PC-9 (cell line): ENCODE measurements at regions not wholly inside any gene's neighbourhood (a gene's known extent, or its start where the extent isn't known, plus 50 kb on each side); places are given as distances from the start of the nearest gene placed in this dataset.

Experiments
- BruUV-seq: library from RNA; stranded (reverse); fragments of 400-500 nt; replicated peaks from 2 replicates; lab custom pipeline; 2021; lab: Mats Ljungman, UMichigan
- CTCF ChIA-PET: fragments of 300-600 bp; sonication (Branson Sonifier 250); formaldehyde crosslinking; loops from one replicate; lab custom pipeline; 2022; ENCODE audit warnings: antibody characterized with exemption; lab: Charles Lee
- POLR2A ChIA-PET: fragments of 300-600 bp; sonication (Branson Sonifier 250); formaldehyde crosslinking; loops from one replicate; lab custom pipeline; 2022; ENCODE audit warnings: antibody characterized with exemption; ENCODE audit not compliant: unreplicated experiment; lab: Charles Lee
- DNase-seq, 2 experiments: peaks; one replicate each; pipeline versions ENCODE4 v3.0.0 to v3.0.0-alpha.2; 2015 to 2022; ENCODE audit warnings: mixed read lengths in 1 of 2
- H2AFZ ChIP-seq: fragments of 200-600 bp; sonication (generic); 2 replicates; pipeline ENCODE4 v1.8.1; 2017; ENCODE audit warnings: antibody characterized with exemption
- H3F3A ChIP-seq: fragments of 200-600 bp; sonication (generic); 2 replicates; pipeline ENCODE4 v1.8.1; 2017; ENCODE audit warnings: antibody characterized with exemption, mild to moderate bottlenecking, low read depth; ENCODE audit not compliant: insufficient read depth
- H3K27ac ChIP-seq: fragments of 200-600 bp; sonication (generic); 2 replicates; pipeline ENCODE4 v1.6.1; 2016; ENCODE audit warnings: mixed run types
- H3K27me3 ChIP-seq: fragments of 200-600 bp; sonication (generic); 2 replicates; pipeline ENCODE4 v1.6.1; 2016; ENCODE audit warnings: low read depth, mixed run types; ENCODE audit not compliant: insufficient read depth
- H3K36me3 ChIP-seq: fragments of 200-600 bp; sonication (generic); 2 replicates; pipeline ENCODE4 v1.6.1; 2016; ENCODE audit warnings: low read depth, mixed run types
- H3K4me1 ChIP-seq: fragments of 200-600 bp; sonication (generic); replicated peaks from 2 replicates; pipeline ENCODE4 v1.6.1; 2016; ENCODE audit warnings: mixed run types; ENCODE audit not compliant: insufficient read depth
- H3K4me2 ChIP-seq: fragments of 200-600 bp; sonication (generic); 2 replicates; pipeline ENCODE4 v1.6.1; 2017; ENCODE audit warnings: mixed run types
- H3K4me3 ChIP-seq: fragments of 200-600 bp; sonication (generic); 2 replicates; pipeline ENCODE4 v1.6.1; 2016; ENCODE audit warnings: mixed run types
- H3K79me2 ChIP-seq: fragments of 200-600 bp; sonication (generic); 2 replicates; pipeline ENCODE4 v1.6.1; 2017; ENCODE audit warnings: low read depth, mixed run types
- H3K9me2 ChIP-seq: fragments of 200-600 bp; sonication (generic); 2 replicates; pipeline ENCODE4 v1.8.1; 2017; ENCODE audit warnings: mild to moderate bottlenecking; ENCODE audit not compliant: insufficient read depth
- H3K9me3 ChIP-seq: fragments of 200-600 bp; sonication (generic); 2 replicates; pipeline ENCODE4 v1.8.1; 2016; ENCODE audit warnings: low read depth; ENCODE audit not compliant: insufficient read depth
- H4K20me1 ChIP-seq: fragments of 200-600 bp; sonication (generic); 2 replicates; pipeline ENCODE4 v1.8.1; 2017; ENCODE audit not compliant: insufficient read depth
- CTCF ChIP-seq: fragments of 200-600 bp; sonication (generic); conservative IDR thresholded peaks from 2 replicates; pipeline ENCODE4 v1.6.1; 2017; ENCODE audit warnings: mixed run types, antibody characterized with exemption, mild to moderate bottlenecking, moderate library complexity
- EZH2 ChIP-seq: fragments of 200-600 bp; sonication (generic); IDR thresholded peaks from 2 replicates; pipeline ENCODE4 v1.8.0; 2017; ENCODE audit warnings: antibody characterized with exemption, low read depth
- intact Hi-C: fragments of 100-400 bp; cut with micrococcal nuclease; formaldehyde crosslinking; loops from one replicate; pipeline ENCODE4 v1.10.0; 2022; ENCODE audit not compliant: unreplicated experiment

- TF ChIP-seq EZH2: no peak
- TF ChIP-seq CTCF: no peak
- Histone ChIP-seq H3K9me2 (no peaks in the 10 kb centered on the region), H4K20me1 (no peaks in the 10 kb centered on the region), H3K4me2 (no peak overlapping the region), H3K79me2 (no peaks in the 10 kb centered on the region), H2AFZ (no peak overlapping the region), H3F3A (no peaks in the 10 kb centered on the region), H3K4me3 (no peak overlapping the region), H3K27me3 (peaks cover 37% of the 10 kb centered on the region), H3K9me3 (no peaks in the 10 kb centered on the region), H3K36me3 (no peaks in the 10 kb centered on the region), H3K27ac (no peak overlapping the region), H3K4me1 (no peaks in the 10 kb centered on the region)
- BruUV-seq: no TSS peak
- POLR2A ChIA-PET: no interaction called here
- DNase-seq: no peak
- CTCF ChIA-PET: no interaction called here
- intact Hi-C loops: no loop called here
Observed at GRCh38 chr15:27672537-27672936, 426.6 kb downstream of the OCA2 start.

- H3K27me3 ChIP-seq: peaks cover 37% of the 10 kb centered on the region
- no peaks in the 10 kb centered on the region for H3F3A ChIP-seq
- H3K36me3 ChIP-seq: no peaks in the 10 kb centered on the region
- H4K20me1 ChIP-seq: no peaks in the 10 kb centered on the region
- H3K9me2 ChIP-seq: no peaks in the 10 kb centered on the region
- intact Hi-C loops: no loop called here
- H3K9me3 ChIP-seq: no peaks in the 10 kb centered on the region
- H3K4me1 ChIP-seq: no peaks in the 10 kb centered on the region
- CTCF ChIA-PET: no interaction called here
- no TSS peak for BruUV-seq
- no peak overlapping the region for H3K27ac ChIP-seq
- H3K4me3 ChIP-seq: no peak overlapping the region
- DNase-seq: no peak
- no peak overlapping the region for H2AFZ ChIP-seq
- POLR2A ChIA-PET: no interaction called here
- H3K79me2 ChIP-seq: no peaks in the 10 kb centered on the region
- H3K4me2 ChIP-seq: no peak overlapping the region
- TF ChIP-seq CTCF: no peak
- TF ChIP-seq EZH2: no peak
Observed at GRCh38 chr15:27671819-27672437, 427.2 kb downstream of the OCA2 start.

GRCh38 chr15:27670486-27671209, 428.5 kb downstream of the OCA2 start:
- TF ChIP-seq EZH2: no peak
- no peak for TF ChIP-seq CTCF
- H3K9me3 ChIP-seq: no peaks in the 10 kb centered on the region
- ChIA-PET POLR2A (no interaction called here), CTCF (no interaction called here)
- H3K4me3 ChIP-seq: no peak overlapping the region
- H3K9me2 ChIP-seq: no peaks in the 10 kb centered on the region
- intact Hi-C loops: no loop called here
- H3F3A ChIP-seq: no peaks in the 10 kb centered on the region
- H2AFZ ChIP-seq: no peak overlapping the region
- H4K20me1 ChIP-seq: no peaks in the 10 kb centered on the region
- no peaks in the 10 kb centered on the region for H3K36me3 ChIP-seq
- H3K27me3 ChIP-seq: peaks cover 30% of the 10 kb centered on the region
- no TSS peak for BruUV-seq
- DNase-seq: no peak
- H3K4me1 ChIP-seq: no peaks in the 10 kb centered on the region
- H3K79me2 ChIP-seq: no peaks in the 10 kb centered on the region
- no peak overlapping the region for H3K27ac ChIP-seq
- H3K4me2 ChIP-seq: no peak overlapping the region
